ENCODE measurements at regions not wholly inside any gene's neighbourhood (a gene's known extent, or its start where the extent isn't known, plus 50 kb on each side); places are given as distances from the start of the nearest gene placed in this dataset.

GRCh38 chr1:4481451-4481850 lies 173.0 kb upstream of the AJAP1 start:
- TF ChIP-seq, protein P1, sequence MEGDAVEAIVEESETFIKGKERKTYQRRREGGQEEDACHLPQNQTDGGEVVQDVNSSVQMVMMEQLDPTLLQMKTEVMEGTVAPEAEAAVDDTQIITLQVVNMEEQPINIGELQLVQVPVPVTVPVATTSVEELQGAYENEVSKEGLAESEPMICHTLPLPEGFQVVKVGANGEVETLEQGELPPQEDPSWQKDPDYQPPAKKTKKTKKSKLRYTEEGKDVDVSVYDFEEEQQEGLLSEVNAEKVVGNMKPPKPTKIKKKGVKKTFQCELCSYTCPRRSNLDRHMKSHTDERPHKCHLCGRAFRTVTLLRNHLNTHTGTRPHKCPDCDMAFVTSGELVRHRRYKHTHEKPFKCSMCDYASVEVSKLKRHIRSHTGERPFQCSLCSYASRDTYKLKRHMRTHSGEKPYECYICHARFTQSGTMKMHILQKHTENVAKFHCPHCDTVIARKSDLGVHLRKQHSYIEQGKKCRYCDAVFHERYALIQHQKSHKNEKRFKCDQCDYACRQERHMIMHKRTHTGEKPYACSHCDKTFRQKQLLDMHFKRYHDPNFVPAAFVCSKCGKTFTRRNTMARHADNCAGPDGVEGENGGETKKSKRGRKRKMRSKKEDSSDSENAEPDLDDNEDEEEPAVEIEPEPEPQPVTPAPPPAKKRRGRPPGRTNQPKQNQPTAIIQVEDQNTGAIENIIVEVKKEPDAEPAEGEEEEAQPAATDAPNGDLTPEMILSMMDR (IDR thresholded peaks at IDR 0.05; ENCODE audit: low read depth, low read length), result no peak
- TF ChIP-seq EZH2phosphoT487 (IDR thresholded peaks at IDR 0.05; ENCODE audit: low read depth), result no peak
